ENCODE measurements at regions not wholly inside any gene's neighbourhood (a gene's known extent, or its start where the extent isn't known, plus 50 kb on each side); places are given as distances from the start of the nearest gene placed in this dataset.

DNA sequence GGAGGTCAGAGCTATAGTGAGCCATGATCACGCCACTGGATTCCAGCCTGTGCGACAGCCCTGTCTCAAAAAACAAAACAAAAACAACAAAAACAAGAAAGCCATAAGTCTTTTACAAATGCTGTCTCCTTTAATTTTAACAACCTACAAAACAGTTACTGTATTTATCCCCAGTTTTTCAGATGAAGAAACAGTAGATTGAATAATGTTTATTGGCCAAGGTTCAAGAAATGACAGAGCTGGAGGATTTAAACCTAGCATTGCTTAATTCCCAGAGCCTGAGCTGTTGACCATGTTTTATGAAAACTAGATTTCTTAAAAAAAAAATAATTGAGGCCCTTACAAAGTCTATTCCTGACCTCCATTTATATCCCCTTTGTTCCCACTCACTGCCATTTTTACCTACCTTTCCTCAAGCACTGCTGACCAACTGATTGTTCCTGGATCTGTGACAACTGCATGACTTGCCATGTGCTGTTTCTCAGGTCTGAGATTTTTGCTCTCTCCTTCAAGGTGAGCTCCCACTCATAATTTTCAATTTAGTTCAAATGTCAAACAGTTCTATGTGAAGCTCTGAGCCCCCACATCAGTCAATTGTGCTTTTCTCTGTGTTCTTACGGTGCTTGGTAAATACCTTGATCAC lies 140.8 kb downstream of the CHRM3 start:
- no peaks in the 10 kb centered on the region for H3K36me3 ChIP-seq
- H3K27me3 ChIP-seq: no peaks in the 10 kb centered on the region
- H3K9me3 ChIP-seq: no peaks in the 10 kb centered on the region
- H3K4me3 ChIP-seq: no peak overlapping the region
- H3K4me1 ChIP-seq (ENCODE audit: insufficient read depth): peaks cover 2% of the 10 kb centered on the region
- intact Hi-C loops (cut with DNase I): no loop called here
- no peak overlapping the region for H3K27ac ChIP-seq
- TF ChIP-seq POLR2A (IDR thresholded peaks at IDR 0.05) (no peak), EP300 (IDR thresholded peaks at IDR 0.05) (no peak)
- TF ChIP-seq, protein P1, sequence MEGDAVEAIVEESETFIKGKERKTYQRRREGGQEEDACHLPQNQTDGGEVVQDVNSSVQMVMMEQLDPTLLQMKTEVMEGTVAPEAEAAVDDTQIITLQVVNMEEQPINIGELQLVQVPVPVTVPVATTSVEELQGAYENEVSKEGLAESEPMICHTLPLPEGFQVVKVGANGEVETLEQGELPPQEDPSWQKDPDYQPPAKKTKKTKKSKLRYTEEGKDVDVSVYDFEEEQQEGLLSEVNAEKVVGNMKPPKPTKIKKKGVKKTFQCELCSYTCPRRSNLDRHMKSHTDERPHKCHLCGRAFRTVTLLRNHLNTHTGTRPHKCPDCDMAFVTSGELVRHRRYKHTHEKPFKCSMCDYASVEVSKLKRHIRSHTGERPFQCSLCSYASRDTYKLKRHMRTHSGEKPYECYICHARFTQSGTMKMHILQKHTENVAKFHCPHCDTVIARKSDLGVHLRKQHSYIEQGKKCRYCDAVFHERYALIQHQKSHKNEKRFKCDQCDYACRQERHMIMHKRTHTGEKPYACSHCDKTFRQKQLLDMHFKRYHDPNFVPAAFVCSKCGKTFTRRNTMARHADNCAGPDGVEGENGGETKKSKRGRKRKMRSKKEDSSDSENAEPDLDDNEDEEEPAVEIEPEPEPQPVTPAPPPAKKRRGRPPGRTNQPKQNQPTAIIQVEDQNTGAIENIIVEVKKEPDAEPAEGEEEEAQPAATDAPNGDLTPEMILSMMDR (IDR thresholded peaks at IDR 0.05): no peak
- 65 to 73% (median 69%) methylated on average over 3 of the region's 3 CpGs for WGBS, 3 donors
- no peak for DNase-seq

DNA sequence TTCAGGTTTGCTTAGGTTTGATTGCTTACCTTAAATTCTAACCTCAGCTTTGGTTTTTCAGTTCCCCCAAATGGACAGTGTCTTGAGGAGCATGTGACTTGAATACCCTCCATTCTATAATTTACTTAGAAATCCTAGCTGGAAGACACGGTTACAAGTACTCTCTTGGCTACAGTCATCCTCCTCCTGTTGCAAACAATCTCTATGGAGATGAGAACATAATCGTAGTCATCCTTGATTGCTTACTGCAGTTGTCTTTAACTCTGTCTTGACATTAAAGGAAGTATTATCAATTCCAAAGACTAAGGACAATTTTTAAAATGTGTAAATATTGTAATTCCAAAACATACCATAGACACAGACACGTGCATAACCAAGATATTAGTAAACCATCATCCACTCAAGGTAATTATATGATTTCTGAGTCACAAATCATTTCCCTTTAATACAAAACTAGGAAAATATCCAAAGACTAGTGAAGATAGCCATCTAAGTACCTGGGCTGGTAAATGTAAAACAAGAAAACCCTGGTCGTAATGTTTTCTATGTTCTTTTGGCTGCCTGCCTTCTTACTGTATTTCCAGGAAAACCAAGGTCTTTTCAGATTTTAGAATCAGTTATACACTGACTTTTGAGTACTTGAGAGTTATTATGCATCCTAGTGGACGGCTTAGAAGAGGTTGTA lies 149.9 kb downstream of the CHRM3 start:
- WGBS, 3 donors: 20 to 27% (median 22%) methylated on average over 5 of the region's 5 CpGs
- peaks cover 5% of the 10 kb centered on the region for H3K4me1 ChIP-seq (ENCODE audit: insufficient read depth)
- intact Hi-C loops (cut with DNase I): no loop called here
- no peak overlapping the region for H3K27ac ChIP-seq
- H3K36me3 ChIP-seq: no peaks in the 10 kb centered on the region
- no peaks in the 10 kb centered on the region for H3K9me3 ChIP-seq
- H3K4me3 ChIP-seq: no peak overlapping the region
- DNase-seq: no peak
- no peaks in the 10 kb centered on the region for H3K27me3 ChIP-seq
- no peak for TF ChIP-seq EP300 (IDR thresholded peaks at IDR 0.05)
- TF ChIP-seq, protein P1 (IDR thresholded peaks at IDR 0.05): no peak
- TF ChIP-seq POLR2A (IDR thresholded peaks at IDR 0.05): no peak

DNA sequence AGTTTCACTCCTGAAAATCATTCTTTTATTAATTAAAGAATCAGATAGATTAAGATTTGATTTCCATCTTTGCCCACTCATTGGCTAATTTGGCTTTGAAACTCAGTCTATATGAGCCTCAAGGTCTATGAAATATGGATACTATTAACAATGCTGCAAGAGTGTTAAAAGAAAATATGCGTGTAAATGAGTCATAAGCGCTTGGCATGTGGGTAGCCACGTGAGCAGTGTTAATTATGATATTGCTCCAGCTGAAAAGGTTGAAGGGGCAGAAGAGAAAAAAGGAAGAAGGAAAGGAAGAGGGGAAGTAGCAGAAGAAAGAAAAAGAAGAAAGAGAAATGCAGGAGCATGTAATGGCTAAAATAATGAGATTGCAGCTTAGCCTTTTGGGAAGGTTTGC lies 151.4 kb downstream of the CHRM3 start:
- intact Hi-C loops (cut with DNase I): no loop called here
- H3K27ac ChIP-seq: no peak overlapping the region
- no peaks in the 10 kb centered on the region for H3K9me3 ChIP-seq
- TF ChIP-seq POLR2A (IDR thresholded peaks at IDR 0.05): no peak
- TF ChIP-seq EP300 (IDR thresholded peaks at IDR 0.05): no peak
- TF ChIP-seq, protein P1 (IDR thresholded peaks at IDR 0.05): no peak
- H3K4me3 ChIP-seq: no peak overlapping the region
- H3K36me3 ChIP-seq: no peaks in the 10 kb centered on the region
- H3K4me1 ChIP-seq (ENCODE audit: insufficient read depth): peaks cover 7% of the 10 kb centered on the region
- 21 to 27% (median 24%) methylated on average over 3 of the region's 3 CpGs for WGBS, 3 donors
- no peaks in the 10 kb centered on the region for H3K27me3 ChIP-seq
- DNase-seq: peak in 1 of 5 donors; percentile 38

DNA sequence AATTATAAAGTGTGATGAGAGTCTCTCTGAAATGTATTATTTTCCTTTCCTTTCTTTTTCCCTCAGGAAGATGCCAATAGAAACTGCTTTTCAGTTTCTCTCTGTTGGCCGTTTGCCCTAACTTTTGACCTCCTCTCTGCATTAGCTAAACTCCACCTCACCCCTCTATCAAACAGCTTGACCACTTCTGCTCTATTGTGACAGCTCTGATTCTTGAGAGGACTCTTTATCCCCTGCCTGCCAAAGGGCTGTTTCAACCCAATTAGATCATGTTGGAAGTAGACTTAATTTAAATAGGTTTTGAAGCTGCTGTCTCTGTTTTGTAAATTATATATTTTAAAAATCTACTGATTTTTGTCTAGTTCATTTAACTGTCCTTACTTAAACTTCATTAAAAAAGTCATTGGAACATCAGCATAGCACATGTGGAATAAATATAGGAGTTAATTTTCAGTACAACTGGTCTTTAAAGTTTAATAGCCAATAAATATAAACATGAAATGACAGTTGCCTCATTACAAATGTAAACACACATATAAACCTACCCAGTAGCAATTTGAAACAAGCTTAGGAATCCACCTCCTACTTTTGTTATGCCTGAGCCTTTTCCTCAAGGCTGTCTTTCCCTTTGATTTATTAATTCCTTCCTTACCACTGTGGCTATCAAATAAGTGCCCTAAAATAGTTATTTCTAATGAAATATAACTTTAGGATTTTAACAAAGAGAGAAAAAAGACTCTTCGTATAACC lies 152.0 kb downstream of the CHRM3 start:
- no peaks in the 10 kb centered on the region for H3K36me3 ChIP-seq
- no peaks in the 10 kb centered on the region for H3K9me3 ChIP-seq
- no peaks in the 10 kb centered on the region for H3K27me3 ChIP-seq
- peak in 3 of 5 donors; percentile 21 to 60 (median 25) for DNase-seq
- 19 to 24% (median 22%) methylated on average over 2 of the region's 2 CpGs for WGBS, 3 donors
- H3K27ac ChIP-seq: no peak overlapping the region
- TF ChIP-seq, protein P1 (IDR thresholded peaks at IDR 0.05): no peak
- TF ChIP-seq EP300 (IDR thresholded peaks at IDR 0.05): no peak
- H3K4me1 ChIP-seq (ENCODE audit: insufficient read depth): peaks cover 7% of the 10 kb centered on the region
- intact Hi-C loops (cut with DNase I): no loop called here
- H3K4me3 ChIP-seq: no peak overlapping the region

Data from ovary (tissue), 7 donors.